Osteoblast (primary cell): ENCODE measurements at regions not wholly inside any gene's neighbourhood (a gene's known extent, or its start where the extent isn't known, plus 50 kb on each side); places are given as distances from the start of the nearest gene placed in this dataset.

Experiments used
- DNase-seq: peaks from one replicate; pipeline ENCODE4 v3.0.0; 2011; ENCODE audit warnings: low spot score, mixed read lengths; ENCODE audit not compliant: insufficient read length; ENCODE audit errors: missing footprints
- H2AFZ ChIP-seq: 2 replicates; pipeline ENCODE4 v1.6.0; 2011; ENCODE audit warnings: mild to moderate bottlenecking, low read length
- H3K27ac ChIP-seq: 2 replicates; pipeline ENCODE4 v1.5.1; 2011; ENCODE audit warnings: mild to moderate bottlenecking, low read depth, low read length, moderate library complexity
- H3K27me3 ChIP-seq: 2 replicates; pipeline ENCODE4 v1.6.0; 2012; ENCODE audit warnings: mild to moderate bottlenecking, control low read depth, inconsistent platforms, low read length, moderate library complexity; ENCODE audit not compliant: insufficient read depth
- H3K36me3 ChIP-seq: 2 replicates; pipeline ENCODE4 v1.5.1; 2011; ENCODE audit warnings: mild to moderate bottlenecking, low read length, control low read depth, moderate library complexity; ENCODE audit not compliant: insufficient read depth
- H3K4me1 ChIP-seq: 2 replicates; pipeline ENCODE4 v1.5.1; 2011; ENCODE audit warnings: mild to moderate bottlenecking, low read length, control low read depth, moderate library complexity; ENCODE audit not compliant: insufficient read depth
- H3K4me2 ChIP-seq: 2 replicates; pipeline ENCODE4 v1.6.0; 2011; ENCODE audit warnings: mild to moderate bottlenecking, low read length; ENCODE audit not compliant: insufficient read depth
- H3K4me3 ChIP-seq: fragments of 200-600 bp; sonication (generic); 3 replicates; pipeline ENCODE4 v1.5.1; 2012; ENCODE audit warnings: mild to moderate bottlenecking, low read length, inconsistent platforms; ENCODE audit not compliant: insufficient read depth
- H3K79me2 ChIP-seq: 2 replicates; pipeline ENCODE4 v1.6.0; 2012; ENCODE audit warnings: mild to moderate bottlenecking, low read length, control low read depth, inconsistent platforms; ENCODE audit not compliant: insufficient read depth
- H3K9me3 ChIP-seq: 2 replicates; pipeline ENCODE4 v1.5.1; 2011; ENCODE audit warnings: low read depth, low read length, control low read depth
- H4K20me1 ChIP-seq: 2 replicates; pipeline ENCODE4 v1.6.0; 2012; ENCODE audit warnings: mild to moderate bottlenecking, low read length, control low read depth; ENCODE audit not compliant: insufficient read depth
- TF ChIP-seq, protein P1 (sequence below): IDR thresholded peaks from 2 replicates; pipeline ENCODE4 v1.5.1; 2011; ENCODE audit warnings: mild to moderate bottlenecking, low read depth, low read length, moderate library complexity; ENCODE audit errors: extremely low read depth

DNA sequence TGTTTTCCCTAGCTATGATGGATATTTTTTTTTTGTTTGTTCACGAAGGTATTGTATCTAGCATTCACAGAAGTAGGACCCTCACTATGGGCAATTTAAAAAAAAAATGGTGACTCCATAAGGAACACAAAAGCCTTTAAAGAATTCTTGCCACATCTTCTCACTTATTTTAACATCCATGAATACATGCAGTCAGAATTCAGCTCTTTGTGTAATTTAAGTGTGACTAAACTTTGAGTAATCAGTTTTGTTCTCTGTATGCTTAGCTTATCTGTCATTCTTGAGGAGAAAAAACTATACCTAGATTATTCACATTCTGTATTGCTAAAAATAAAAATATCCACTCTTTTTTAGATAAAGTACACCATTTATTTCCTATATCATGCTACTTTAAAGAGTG is 313.2 kb upstream of the KCND2 start:
- H3K4me1 ChIP-seq, result peaks cover 27% of the 10 kb centered on the region
- H2AFZ ChIP-seq, result no peak overlapping the region
- H3K27me3 ChIP-seq, result no peaks in the 10 kb centered on the region
- H3K4me2 ChIP-seq, result no peak overlapping the region
- H3K4me3 ChIP-seq, result no peak overlapping the region
- no peaks in the 10 kb centered on the region for H4K20me1 ChIP-seq
- DNase-seq, result no peak
- no peaks in the 10 kb centered on the region for H3K79me2 ChIP-seq
- H3K9me3 ChIP-seq, result no peaks in the 10 kb centered on the region
- no peaks in the 10 kb centered on the region for H3K36me3 ChIP-seq
- H3K27ac ChIP-seq, result peak overlapping the region; percentile 38
- TF ChIP-seq, protein P1, sequence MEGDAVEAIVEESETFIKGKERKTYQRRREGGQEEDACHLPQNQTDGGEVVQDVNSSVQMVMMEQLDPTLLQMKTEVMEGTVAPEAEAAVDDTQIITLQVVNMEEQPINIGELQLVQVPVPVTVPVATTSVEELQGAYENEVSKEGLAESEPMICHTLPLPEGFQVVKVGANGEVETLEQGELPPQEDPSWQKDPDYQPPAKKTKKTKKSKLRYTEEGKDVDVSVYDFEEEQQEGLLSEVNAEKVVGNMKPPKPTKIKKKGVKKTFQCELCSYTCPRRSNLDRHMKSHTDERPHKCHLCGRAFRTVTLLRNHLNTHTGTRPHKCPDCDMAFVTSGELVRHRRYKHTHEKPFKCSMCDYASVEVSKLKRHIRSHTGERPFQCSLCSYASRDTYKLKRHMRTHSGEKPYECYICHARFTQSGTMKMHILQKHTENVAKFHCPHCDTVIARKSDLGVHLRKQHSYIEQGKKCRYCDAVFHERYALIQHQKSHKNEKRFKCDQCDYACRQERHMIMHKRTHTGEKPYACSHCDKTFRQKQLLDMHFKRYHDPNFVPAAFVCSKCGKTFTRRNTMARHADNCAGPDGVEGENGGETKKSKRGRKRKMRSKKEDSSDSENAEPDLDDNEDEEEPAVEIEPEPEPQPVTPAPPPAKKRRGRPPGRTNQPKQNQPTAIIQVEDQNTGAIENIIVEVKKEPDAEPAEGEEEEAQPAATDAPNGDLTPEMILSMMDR, result no peak

DNA sequence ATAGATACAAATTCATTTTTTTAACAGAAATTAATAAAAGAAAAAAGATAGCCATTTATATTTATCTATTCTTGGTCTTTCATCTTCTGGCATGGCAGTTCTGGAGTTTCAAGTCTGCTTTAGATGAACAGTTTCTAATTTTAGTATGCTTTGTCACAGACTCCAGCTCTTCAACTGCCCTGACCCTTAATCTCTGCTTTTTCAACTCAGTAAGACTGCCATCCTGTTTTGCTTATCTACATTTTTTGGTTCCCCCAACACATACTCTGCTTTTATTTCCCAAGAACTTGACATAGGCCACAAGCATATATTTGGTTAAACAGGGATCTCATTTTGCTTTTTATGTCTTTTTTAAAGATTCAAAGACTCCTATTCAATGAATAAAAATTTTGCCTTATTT is 309.3 kb upstream of the KCND2 start:
- H2AFZ ChIP-seq, result peak overlapping the region; percentile 45
- H3K4me3 ChIP-seq, result no peak overlapping the region
- H3K27ac ChIP-seq, result no peak overlapping the region
- H3K4me2 ChIP-seq, result no peak overlapping the region
- no peaks in the 10 kb centered on the region for H3K27me3 ChIP-seq
- H4K20me1 ChIP-seq, result no peaks in the 10 kb centered on the region
- H3K79me2 ChIP-seq, result no peaks in the 10 kb centered on the region
- no peaks in the 10 kb centered on the region for H3K36me3 ChIP-seq
- DNase-seq, result no peak
- peaks cover 35% of the 10 kb centered on the region for H3K4me1 ChIP-seq
- TF ChIP-seq, protein P1, result no peak
- H3K9me3 ChIP-seq, result no peaks in the 10 kb centered on the region

DNA sequence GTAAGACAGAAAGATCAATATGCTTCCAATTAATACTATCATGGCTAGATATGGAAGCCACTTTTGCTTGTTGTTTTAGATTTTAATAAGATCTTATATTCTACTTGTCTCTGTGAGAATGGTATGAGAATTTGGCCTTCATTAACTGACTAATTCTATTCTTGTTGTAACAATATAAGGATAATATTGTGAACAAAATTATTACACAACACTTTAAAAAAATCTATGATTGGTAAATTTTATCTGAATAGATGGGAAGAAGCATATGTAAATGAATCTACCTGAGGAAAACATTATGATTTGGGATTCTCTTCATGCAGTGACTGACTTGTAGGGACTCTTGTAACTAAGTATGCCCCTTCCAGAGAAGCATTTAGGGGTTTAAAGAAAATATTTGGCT is 308.9 kb upstream of the KCND2 start:
- TF ChIP-seq, protein P1, result no peak
- Histone ChIP-seq H3K27me3 (no peaks in the 10 kb centered on the region), H3K4me3 (no peak overlapping the region), H3K27ac (no peak overlapping the region), H3K79me2 (no peaks in the 10 kb centered on the region), H3K36me3 (no peaks in the 10 kb centered on the region), H2AFZ (peak overlapping the region; percentile 45), H3K9me3 (no peaks in the 10 kb centered on the region), H3K4me2 (no peak overlapping the region), H3K4me1 (peaks cover 35% of the 10 kb centered on the region), H4K20me1 (no peaks in the 10 kb centered on the region)
- DNase-seq, result no peak

DNA sequence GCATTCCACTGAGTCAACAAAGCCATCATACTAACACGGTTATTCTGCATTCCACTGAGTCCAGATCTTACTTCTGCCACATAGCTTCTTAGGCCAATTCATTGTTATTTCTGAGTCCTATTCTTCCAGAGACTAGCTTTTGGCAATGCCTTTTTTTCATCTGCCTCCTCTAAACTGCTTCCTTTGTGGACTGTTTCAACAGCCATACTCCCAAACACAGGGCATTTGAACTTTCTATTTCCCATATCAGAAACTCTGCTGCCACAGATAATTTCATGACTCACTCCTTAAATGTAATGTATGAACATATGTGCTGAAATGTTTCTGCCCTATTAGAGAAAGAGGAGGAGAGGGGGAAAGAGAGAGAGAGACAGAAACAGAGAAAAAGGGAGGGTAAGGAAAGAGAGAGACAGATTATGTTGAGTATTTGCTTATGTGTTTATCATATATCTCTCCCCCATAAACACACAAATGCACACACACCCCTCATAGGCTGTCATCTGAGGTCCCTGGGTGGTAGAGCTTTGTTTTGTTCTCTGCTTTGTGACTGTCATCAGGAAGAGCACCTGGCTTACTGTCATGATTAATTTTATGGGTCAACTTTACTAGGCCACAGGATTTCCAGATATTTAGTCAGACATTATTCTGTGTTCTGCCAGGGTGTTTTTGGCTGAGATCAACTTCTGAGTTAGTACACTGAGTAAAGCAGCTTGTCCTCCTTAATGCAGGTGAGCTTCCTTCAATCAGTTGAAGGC is 308.0 kb upstream of the KCND2 start:
- Histone ChIP-seq H3K4me3 (no peak overlapping the region), H3K27me3 (no peaks in the 10 kb centered on the region), H3K36me3 (no peaks in the 10 kb centered on the region), H3K79me2 (no peaks in the 10 kb centered on the region), H3K27ac (peak overlapping the region; percentile 11), H4K20me1 (no peaks in the 10 kb centered on the region), H3K9me3 (no peaks in the 10 kb centered on the region), H3K4me2 (no peak overlapping the region), H3K4me1 (peaks cover 30% of the 10 kb centered on the region), H2AFZ (peak overlapping the region; percentile 58)
- TF ChIP-seq, protein P1, result no peak
- DNase-seq, result no peak
